Right lobe of liver (tissue), 4 donors: ENCODE measurements at regions not wholly inside any gene's neighbourhood (a gene's known extent, or its start where the extent isn't known, plus 50 kb on each side); places are given as distances from the start of the nearest gene placed in this dataset.

Source experiments
- POLR2A ChIP-seq: fragments of 450-650 bp; IDR thresholded peaks from one replicate; pipeline ENCODE4 v1.6.1; 2017; ENCODE audit warnings: antibody characterized with exemption, mild to moderate bottlenecking
- TF ChIP-seq, protein P1 (sequence below), 4 donors: fragments of 200-600 bp in 3 of 4; fragments of 450-650 bp in 1 of 4; IDR thresholded peaks; one replicate each; pipeline versions ENCODE4 v1.5.1 to v1.8.0; 2016 to 2022; ENCODE audit warnings: antibody characterized with exemption in 4 of 4, mild to moderate bottlenecking in 2 of 4
- donor health status: DM: no; HTN: no; CAD: no.
- donor health status: DM: no; HTN: no; CAD: no.
- donor health status: DM: no; HTN: yes; CAD: no.

GRCh38 chr11:97158243-97158642 is 768.4 kb downstream of the JRKL start:
- TF ChIP-seq POLR2A = no peak
- TF ChIP-seq, protein P1, sequence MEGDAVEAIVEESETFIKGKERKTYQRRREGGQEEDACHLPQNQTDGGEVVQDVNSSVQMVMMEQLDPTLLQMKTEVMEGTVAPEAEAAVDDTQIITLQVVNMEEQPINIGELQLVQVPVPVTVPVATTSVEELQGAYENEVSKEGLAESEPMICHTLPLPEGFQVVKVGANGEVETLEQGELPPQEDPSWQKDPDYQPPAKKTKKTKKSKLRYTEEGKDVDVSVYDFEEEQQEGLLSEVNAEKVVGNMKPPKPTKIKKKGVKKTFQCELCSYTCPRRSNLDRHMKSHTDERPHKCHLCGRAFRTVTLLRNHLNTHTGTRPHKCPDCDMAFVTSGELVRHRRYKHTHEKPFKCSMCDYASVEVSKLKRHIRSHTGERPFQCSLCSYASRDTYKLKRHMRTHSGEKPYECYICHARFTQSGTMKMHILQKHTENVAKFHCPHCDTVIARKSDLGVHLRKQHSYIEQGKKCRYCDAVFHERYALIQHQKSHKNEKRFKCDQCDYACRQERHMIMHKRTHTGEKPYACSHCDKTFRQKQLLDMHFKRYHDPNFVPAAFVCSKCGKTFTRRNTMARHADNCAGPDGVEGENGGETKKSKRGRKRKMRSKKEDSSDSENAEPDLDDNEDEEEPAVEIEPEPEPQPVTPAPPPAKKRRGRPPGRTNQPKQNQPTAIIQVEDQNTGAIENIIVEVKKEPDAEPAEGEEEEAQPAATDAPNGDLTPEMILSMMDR (IDR thresholded peaks at IDR 0.05) = no peak
